ENCODE measurements at regions not wholly inside any gene's neighbourhood (a gene's known extent, or its start where the extent isn't known, plus 50 kb on each side); places are given as distances from the start of the nearest gene placed in this dataset.
"Not testable (repeated sequence)": the region's sequence is repeated elsewhere in the genome, so short reads cannot be mapped to it uniquely, and the experiment has no call there.

DNA sequence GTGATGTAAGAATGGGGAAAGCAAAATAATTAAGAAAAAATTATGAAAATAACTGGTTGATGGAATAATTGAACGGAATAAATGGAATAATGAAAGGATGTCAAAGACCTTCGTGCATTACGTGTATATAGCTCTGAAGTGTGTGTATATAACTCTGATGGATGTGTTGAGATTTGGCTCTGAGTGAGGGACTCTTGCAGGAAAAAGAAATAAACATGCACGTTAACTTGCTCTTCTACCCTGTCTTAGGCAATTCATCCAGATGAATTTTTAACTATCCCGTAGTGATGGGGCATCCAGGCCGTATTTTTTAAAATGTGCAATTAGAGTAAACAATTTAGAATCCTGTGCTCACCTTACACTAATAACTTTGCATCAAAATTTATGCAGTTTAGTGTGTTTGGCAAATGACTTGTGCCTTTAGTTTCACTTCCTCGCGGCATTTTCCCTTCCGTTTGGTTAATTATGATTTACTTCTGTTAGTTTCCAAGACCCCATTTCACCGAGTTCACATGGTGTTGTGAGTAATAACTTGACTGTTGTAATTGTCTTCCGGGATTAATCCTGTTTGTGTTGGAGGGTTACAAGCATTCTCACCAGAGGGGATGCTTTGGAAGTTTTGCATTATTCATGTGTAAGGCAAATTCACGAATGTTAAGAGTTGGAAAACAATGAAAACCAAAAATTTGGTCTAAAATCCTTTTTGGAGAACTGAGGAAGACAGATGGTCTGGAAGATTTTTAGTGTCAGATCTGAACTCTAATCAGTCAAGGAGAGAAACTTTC lies 256.5 kb upstream of the FAT1 start:
- DNase-seq (ENCODE audit: low spot score), result no peak

DNA sequence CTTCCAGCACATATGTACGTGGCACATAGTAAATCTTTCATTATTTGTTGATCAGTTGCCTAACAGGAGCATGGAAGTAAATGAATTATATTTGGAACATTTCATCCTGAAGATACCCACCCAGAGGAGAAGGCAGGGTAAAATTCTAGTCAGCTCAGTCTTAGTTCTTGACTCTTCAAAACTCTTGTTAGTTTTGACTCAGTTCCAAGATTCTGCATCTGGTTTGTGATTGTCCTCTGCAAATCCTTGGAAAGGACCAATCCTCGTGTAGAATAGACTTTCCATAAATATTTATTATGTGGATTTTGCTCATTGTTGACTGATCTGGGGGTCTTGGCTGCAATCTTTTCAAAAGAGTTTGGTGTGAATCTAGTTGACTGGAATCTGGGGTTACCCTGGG lies 257.5 kb upstream of the FAT1 start:
- no peak for DNase-seq (ENCODE audit: low spot score)

DNA sequence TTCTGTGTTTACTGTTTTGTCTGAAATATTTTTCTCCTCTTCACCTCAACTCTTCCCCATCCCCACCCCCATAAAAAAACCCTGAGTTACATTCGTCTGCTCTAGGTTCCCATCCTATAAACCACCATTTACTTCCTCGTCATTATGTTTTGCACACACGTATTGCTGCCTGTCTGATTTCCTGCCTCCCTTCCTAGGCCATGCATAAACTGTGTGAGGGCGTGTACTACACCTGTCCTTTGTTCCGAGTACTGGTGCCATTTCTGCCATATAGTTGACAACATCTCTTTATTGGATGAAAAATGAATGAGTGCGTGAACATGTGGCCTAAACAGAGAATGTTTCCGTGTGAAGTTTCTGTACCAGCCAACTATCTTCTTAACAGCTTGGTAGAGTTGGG lies 258.5 kb upstream of the FAT1 start:
- no peak for DNase-seq (ENCODE audit: low spot score)

DNA sequence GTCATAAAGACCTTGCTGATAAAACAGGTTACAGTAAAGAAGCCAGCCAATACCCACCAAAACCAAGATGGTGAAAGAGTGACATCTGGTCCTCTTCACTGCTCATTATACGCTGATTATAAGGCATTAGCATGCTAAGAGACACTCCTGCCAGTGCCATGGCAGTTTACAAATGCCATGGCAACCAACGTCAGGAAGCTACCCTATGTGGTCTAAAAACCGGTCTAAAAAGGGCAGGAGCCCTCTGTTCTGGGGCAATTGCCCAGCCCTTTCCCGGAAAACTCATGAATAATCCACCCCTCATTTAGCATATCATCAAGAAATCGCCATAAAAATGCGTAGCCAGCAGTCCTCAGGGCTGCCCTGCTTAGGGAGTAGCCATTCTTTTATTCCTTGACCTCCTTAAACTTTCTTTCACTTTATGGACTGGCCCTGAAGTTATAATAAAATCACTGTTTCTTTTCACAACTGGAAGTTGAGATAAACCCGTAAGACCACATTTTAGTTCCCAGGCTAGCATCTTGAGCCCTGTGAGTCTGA lies 260.5 kb upstream of the FAT1 start:
- no peak for DNase-seq (ENCODE audit: low spot score)

DNA sequence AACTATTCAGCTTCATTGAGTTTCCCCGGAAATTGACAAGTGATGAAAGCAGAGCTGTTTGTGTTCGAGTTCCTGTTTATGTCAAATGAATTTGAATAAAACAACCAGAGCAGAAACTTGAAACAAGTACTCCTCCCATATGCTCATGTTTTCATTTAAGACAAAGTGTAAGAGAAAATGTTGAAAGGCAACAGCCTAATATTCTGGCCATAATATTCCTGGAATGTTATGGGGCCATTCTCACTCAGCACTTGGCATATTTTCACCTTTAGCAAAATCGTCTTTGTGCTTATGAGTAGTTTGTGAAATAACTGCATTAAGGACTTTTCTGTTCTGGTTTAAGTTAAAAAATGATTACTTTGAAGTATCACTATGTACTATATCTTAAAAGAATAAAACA lies 276.0 kb upstream of the FAT1 start:
- DNase-seq (ENCODE audit: low spot score), result no peak

DNA sequence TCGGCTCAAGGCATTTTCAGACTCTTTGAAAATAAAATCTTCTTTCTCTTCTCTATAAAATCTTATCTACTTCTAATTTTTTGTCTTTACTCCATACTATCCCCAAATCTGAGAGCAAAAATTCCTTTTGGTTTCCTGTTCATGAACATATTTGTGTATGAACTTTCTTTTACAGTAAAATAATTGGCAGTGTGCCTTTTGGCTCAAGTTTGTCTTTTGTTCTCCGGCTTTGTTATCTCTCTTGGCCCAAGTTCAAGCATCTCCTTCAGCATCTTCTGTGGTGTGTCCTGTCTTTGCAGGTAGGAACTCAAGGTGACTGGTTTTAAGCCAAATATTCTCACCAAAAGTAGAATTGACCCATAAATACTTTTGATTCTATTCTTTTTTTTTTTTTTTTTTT lies 276.6 kb upstream of the FAT1 start:
- DNase-seq (ENCODE audit: low spot score), result no peak

DNA sequence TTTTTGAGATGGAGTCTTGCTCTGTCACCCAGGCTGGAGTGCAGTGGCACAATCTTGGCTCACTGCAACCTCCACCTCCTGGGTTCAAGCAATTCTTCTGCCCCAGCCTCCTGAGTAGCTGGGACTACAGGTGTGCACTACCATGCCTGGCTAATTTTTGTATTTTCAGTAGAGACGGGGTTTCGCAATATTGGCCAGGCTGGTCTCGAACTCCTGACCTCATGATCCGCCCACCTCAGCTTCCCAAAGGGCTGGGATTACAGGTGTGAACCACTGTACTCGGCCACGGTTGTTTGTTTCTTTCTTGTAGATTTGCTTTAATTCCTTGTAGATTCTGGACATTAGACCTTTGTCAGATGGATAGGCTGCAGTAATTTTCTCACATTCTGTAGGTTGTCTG lies 278.5 kb upstream of the FAT1 start:
- not testable (repeated sequence) for DNase-seq (ENCODE audit: low spot score)

DNA sequence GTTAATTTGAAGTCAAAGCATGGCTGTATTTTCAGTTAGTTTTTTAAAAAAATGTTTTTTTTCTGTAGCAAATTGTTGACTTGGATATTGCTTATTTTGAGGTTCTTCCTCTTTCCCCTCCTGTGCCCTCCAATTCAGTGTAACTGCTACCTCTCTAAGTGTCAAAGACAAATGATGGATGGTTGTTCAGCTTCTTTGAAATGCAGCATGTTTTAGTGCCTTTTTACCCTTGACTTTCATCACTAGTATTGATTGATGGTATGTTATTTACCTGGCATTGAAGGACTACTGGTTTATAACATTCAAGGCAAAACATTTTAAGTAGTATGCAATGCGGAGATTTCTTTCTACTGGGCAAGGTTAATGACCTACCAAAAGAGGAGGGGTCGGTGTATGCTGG lies 281.0 kb upstream of the FAT1 start:
- no peak for DNase-seq (ENCODE audit: low spot score)

DNA sequence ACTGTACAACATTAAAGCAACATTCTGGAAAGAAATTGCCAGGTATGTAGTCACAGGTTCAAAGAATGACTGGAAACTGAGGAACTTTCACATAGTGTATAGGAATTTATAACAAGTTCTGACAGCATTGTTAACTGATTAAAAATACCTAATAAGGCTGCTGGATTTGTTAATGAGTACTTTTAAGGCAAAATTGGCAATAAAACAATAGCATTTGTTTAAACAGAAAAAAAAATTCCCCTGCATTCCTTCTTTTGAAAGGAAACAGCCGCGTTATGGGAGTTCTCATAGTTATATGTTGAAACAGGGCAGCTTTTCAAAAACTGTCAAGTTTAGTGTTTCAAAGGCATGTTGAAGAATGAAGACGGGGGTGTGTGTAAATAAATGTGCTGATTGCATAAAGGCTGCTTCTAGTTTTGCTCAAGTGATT lies 282.5 kb upstream of the FAT1 start:
- DNase-seq (ENCODE audit: low spot score), result no peak

DNA sequence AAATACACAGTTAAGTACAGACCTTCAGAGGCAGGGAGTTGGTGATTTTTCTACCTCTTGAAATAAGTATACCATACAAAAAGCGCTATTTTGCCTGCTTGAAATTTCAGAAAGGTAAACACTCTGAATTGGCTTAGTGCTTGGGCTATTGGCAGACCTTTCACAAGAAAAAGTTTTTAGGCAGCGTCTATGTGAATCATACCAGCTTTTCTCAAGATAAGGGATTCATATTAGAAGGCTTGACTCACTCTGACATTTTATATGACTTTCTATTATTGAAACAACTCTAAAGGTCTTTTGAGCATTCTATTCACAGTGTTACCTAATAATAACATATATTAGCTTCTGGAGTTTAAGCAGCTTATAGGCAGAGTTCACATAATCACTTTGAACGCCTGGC lies 286.4 kb upstream of the FAT1 start:
- no peak for DNase-seq (ENCODE audit: low spot score)

DNA sequence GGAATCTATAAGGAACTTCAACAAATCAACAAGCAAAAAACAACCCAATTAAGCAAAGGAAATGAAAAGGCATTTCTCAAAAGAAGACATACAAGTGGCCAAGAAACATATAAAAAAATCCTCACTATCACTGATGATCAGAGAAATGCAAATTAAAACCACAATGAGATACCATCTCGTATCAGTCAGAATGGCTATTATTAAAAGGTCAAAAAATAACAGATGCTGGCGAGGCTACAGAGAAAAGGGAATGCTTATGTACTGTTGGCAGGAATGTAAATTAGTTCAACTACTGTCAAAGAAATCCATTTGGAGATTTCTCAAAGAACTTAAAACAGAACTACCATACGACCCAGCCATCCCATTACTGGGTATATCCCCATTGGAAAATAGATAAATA lies 292.4 kb upstream of the FAT1 start:
- DNase-seq (ENCODE audit: low spot score), result no peak

DNA sequence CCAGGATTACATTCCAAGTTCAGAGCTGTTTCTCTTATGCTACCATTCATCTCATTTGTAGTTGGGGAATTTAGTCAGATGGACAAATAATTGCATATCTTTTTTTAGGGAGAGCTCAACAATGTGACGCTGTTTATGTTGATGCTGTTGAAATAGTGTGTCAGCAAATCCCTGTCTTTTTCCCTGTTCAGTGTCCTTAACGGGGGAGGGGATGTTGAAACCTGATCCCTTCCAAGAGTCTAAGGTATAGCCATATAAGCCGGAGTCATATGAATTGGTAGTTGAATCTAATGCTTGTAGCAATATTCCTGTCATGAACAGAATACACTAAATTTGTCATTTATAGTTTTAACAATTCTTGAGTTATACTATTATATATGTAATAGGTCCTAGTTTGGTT lies 293.5 kb upstream of the FAT1 start:
- DNase-seq (ENCODE audit: low spot score), result no peak

DNA sequence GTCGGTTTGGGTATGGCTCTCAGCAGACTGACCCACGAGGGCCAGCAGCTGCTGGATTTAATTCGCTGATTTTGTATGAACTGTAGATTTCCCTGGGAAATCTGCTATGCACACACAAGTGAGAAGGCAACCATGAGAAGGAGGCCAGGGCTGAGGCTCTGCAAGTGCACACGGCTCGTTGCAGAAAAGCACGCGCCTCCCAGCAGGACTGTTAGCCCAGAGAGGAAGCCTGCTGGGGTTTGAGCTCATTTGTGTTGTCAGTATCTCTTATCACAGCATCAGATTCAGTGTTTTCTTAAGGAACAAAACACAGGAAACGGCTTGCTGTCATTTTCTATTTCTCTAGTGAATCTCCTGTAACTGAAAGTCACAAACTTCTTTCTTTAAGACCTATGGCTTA lies 296.2 kb upstream of the FAT1 start:
- DNase-seq (ENCODE audit: low spot score), result no peak

DNA sequence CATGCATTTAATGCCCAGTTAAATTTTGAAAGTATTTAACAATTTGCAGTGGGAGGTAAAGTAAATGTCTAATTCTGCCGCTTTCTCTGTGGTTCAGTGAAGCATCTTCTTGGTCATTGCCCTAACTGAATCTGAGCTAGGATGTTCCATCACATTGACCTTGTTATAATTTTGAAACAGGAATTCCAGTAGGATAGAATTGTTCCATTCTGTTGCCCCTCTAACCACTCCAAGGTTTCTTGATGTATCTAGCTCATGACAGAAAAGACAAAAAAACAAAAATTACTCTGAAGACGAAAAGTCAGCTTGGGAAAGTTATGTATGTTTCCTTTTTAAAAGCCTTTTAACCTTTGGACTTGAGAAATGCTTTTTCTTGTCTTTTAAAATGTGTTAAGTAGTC lies 297.0 kb upstream of the FAT1 start:
- DNase-seq (ENCODE audit: low spot score), result no peak

DNA sequence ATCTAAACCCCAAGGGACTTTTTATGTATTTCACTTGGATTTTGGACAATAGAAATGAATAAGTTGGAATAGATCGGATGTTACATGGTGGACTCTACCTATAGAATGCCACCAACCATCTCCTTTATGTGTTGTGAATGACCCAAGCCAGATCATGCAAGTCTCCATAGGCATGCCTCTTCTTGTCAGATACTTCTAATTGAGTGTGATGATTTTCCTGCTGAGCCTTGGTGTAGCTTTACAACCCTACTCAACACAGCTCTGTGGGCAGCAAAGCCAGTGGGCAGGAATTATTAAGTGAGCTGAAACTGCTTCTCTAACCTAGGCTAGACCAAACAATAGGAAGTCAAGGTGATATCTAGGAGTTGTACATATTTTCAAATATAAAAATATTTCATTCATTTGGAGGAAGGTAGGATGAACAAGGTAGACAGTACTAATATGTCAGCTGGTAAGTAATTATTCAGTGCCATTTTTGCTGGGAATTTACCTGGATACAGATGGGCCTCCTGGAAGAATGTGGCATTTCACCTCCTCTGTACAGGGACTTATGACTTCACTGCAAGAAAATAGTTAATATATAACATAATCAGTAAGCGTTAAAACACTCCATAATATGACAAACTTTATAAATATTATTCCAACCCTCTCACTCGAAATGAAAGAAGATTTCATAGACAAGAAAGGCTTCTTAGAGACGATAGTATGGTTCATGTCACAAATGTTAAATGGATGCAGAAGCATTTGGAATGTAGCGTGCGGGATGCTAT lies 298.0 kb upstream of the FAT1 start:
- DNase-seq (ENCODE audit: low spot score), result no peak

DNA sequence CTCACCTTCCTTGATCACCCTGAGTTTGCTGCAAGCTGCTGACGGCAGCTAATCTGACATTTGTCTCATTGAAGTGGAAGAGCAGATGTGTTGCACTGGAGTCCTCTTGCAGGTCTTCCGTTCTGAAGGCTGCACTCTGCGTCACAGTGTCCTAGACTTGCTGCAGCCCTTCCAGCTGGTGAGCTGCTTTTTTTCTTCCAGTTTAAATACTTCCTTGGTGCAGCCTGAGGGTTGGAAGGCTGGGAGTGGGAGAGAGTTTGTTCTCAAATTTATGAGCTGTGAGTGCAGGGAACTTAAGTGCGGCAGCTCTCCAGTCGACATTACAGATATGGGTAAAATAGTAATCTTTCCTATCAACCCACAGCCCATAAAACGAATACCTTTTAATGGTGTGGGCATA lies 303.6 kb upstream of the FAT1 start:
- DNase-seq (ENCODE audit: low spot score), result no peak

DNA sequence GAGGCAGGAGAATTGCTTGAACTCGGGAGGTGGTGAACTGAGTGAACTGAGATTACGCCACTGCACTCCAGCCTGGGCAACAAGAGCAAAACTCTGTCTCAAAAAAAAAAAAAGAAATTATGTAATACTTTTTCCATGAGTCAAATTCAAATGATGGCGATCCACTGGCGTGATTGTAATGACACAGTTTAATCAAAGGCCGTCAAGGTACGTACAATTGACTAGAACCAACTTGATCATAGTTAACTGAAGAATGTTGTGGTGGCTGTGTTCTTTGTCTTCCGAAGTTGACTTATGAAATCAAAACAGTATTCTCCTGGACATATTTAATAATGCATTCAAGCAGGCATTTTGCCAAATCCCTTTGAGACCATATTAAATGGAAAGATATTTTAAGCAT lies 318.6 kb upstream of the FAT1 start:
- no peak for DNase-seq (ENCODE audit: low spot score)

DNA sequence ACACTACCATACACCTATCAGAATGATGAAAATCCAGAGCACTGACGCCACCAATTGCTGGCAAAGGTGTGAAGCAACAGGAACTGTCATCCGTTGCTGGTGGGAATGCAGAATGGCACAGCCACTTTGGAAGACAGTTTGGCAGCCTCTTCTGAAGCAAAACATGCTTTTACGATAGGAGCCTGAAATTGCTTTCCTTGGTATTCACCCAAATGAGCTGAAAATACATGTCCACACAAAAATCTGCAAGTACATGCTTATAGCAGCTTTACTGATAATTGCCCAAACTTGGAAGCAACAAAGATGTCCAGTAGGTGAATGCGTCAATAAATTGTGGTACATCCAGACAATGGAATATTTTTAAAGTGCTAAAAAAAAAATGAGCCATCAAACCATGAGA lies 322.8 kb upstream of the FAT1 start:
- DNase-seq (ENCODE audit: low spot score), result no peak

DNA sequence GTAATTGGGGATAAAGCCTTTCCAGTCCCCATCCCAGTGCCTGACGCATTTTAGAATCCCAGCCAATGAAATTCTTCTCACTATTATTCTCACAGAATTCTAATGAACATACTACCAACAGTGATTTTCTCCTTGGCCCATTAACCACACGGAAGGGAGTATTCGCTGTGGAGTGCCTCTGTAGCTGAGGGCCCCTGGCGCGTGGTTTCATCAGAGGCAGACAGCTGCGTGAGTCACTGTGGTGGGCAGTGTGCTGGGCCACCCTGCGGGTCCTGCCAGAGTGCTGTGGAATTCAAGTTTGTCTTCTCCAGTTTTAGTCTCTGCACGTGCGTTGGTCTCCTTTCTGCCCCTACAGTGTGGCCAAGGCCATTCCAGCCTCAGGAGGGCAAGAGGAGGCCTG lies 335.4 kb upstream of the FAT1 start:
- DNase-seq (ENCODE audit: low spot score), result no peak

DNA sequence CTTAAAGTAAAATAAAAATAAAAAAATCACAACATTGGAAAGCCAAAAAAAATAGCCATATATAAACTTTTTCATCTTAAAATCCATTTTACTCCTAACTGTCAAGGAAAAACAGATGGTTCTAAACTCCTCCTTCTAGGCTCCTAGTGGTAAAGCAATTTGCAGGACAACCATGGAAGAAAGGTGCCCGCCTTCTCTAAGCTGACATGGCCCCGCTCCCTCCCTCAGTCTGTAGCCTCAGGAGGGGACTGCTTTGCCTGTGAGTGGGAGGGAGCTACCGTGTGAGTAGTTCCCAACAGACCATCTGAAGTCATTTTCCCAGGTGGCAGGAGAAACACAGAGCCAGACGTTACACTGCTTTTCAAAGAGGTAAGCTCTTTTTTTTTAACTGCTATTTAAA lies 336.2 kb upstream of the FAT1 start:
- DNase-seq (ENCODE audit: low spot score), result no peak

DNA sequence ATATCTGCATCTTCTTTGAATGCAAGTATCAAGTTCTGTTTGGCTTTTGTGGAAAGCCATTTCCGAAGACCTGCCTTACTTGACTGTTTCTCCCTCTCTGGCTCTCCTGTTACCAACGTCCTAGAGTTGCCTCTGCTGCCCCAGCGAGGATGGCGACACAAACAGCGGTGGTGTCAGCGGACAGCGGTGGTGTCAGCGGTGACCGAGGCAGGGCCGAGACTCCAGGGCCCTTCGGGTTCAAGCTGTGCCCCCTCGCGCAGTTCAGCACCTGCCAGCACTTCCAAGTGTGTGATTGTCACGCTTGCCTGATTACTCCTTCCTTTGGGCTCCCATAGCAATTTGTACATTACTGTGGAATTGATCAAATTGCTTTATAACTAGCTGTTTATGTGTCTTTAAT lies 336.9 kb upstream of the FAT1 start:
- DNase-seq (ENCODE audit: low spot score), result no peak

DNA sequence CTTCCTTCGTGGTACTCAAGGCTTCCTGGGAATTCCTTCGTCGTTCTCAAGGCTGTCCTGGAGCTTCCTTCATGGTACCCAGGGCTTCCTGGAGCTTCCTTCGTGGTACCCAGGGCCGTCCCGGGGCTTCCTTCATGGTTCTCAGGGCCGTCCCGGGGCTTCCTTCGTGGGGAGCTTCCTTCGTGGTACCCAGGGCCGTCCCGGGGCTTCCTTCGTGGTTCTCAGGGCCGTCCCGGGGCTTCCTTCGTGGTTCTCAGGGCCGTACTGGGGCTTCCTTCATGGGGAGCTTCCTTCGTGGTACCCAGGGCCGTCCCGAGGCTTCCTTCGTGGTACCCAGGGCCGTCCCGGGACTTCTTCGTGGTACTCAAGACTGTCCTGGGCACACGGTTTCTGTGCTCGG lies 339.6 kb upstream of the FAT1 start:
- no peak for DNase-seq (ENCODE audit: low spot score)

DNA sequence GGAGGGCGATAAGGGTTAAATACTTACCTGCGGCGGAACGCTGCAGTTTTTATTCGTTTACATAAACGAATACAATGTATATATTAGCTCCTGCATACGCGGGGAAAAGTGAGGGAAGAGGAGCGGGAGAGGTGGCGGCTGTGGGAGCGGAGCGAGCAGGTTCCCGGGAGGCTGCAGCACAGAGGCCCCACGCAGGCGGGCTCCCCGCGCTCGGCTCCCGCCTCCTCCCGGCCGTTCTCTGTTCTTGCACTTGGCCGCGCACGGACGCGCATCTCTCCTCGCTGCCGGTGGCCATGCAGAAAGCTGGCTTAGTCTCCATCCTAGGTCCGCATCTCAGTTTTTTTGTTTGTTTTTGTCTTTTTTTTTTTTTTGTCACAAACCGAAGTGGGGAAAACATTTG lies 340.4 kb upstream of the FAT1 start:
- DNase-seq (ENCODE audit: low spot score), result no peak

DNA sequence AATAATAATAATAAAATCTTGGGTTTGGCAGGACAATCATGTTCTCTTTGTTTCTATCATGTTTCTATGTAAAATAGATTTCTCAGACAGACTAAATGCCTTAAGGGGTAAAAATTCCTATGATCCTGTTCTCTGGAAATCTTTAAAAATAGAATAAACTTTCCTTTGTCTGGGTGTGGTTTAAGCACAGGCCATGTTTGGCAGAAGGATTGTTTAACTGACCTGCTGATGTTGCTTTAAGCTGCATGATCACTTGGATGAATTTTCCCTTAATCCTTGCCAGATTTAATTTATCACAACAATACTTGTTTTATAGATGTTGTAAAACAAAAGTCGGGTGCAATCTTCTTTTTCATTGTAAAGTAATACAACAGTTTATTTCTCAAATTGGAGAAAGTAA lies 341.7 kb upstream of the FAT1 start:
- DNase-seq (ENCODE audit: low spot score), result no peak

Data from HuH-7.5 (cell line).